ENCODE measurements at regions not wholly inside any gene's neighbourhood (a gene's known extent, or its start where the extent isn't known, plus 50 kb on each side); places are given as distances from the start of the nearest gene placed in this dataset.

GRCh38 chr7:117944886-117945285 is 71.6 kb upstream of the CTTNBP2 start:
- Mint-ChIP-seq H3K27me3 (ENCODE audit: insufficient read depth) (no peaks in the 10 kb centered on the region), H3K4me3 (no peak overlapping the region), H3K36me3 (ENCODE audit: low read depth) (no peaks in the 10 kb centered on the region), H3K27ac (no peak overlapping the region), H3K4me1 (no peaks in the 10 kb centered on the region), H3K9me3 (no peaks in the 10 kb centered on the region)
- TF ChIP-seq CTCF (conservative IDR thresholded peaks at IDR 0.05), result no peak
- Histone ChIP-seq H3K36me3 (ENCODE audit: control insufficient read depth, insufficient read depth, low read length) (no peaks in the 10 kb centered on the region), H3K9ac (ENCODE audit: extremely low read depth, low read length, poor library complexity, severe bottlenecking) (no peak overlapping the region), H3K4me3 (ENCODE audit: low read length) (no peak overlapping the region), H3K27ac (ENCODE audit: low read depth, low read length) (no peak overlapping the region), H3K4me1 (ENCODE audit: control insufficient read depth, insufficient read depth, low read length) (no peaks in the 10 kb centered on the region), H3K9me3 (ENCODE audit: control insufficient read depth, low read length) (no peaks in the 10 kb centered on the region), H3K27me3 (ENCODE audit: control insufficient read depth, insufficient read depth, low read length, poor library complexity, severe bottlenecking) (no peaks in the 10 kb centered on the region)
- 85 to 100% methylated on average over 1 of the region's 1 CpG for WGBS, 2 experiments (ENCODE audit: insufficient coverage in 1 of 2, insufficient read length in 1 of 2)
- no peak for DNase-seq

- no peaks in the 10 kb centered on the region for H3K9me3 ChIP-seq (ENCODE audit: control insufficient read depth, low read length)
- no peak overlapping the region for H3K27ac Mint-ChIP-seq
- peak; percentile 66 for DNase-seq
- no peaks in the 10 kb centered on the region for H3K27me3 ChIP-seq (ENCODE audit: control insufficient read depth, insufficient read depth, low read length, poor library complexity, severe bottlenecking)
- no peak overlapping the region for H3K4me3 Mint-ChIP-seq
- no peaks in the 10 kb centered on the region for H3K4me1 Mint-ChIP-seq
- no peak overlapping the region for H3K27ac ChIP-seq (ENCODE audit: low read depth, low read length)
- no peaks in the 10 kb centered on the region for H3K9me3 Mint-ChIP-seq
- no peak overlapping the region for H3K9ac ChIP-seq (ENCODE audit: extremely low read depth, low read length, poor library complexity, severe bottlenecking)
- H3K27me3 Mint-ChIP-seq (ENCODE audit: insufficient read depth), result no peaks in the 10 kb centered on the region
- H3K36me3 ChIP-seq (ENCODE audit: control insufficient read depth, insufficient read depth, low read length), result no peaks in the 10 kb centered on the region
- 79 to 82% methylated on average over 1 to 2 of the region's 2 CpGs for WGBS, 2 experiments (ENCODE audit: insufficient coverage in 1 of 2, insufficient read length in 1 of 2)
- H3K4me3 ChIP-seq (ENCODE audit: low read length), result no peak overlapping the region
- H3K4me1 ChIP-seq (ENCODE audit: control insufficient read depth, insufficient read depth, low read length), result no peaks in the 10 kb centered on the region
- H3K36me3 Mint-ChIP-seq (ENCODE audit: low read depth), result no peaks in the 10 kb centered on the region
- TF ChIP-seq CTCF (conservative IDR thresholded peaks at IDR 0.05), result no peak
Observed at GRCh38 chr7:117946151-117946633, 73.0 kb upstream of the CTTNBP2 start.

- TF ChIP-seq CTCF (conservative IDR thresholded peaks at IDR 0.05), result peak; percentile 58
- Mint-ChIP-seq H3K4me1 (no peaks in the 10 kb centered on the region), H3K27ac (no peak overlapping the region), H3K9me3 (no peaks in the 10 kb centered on the region), H3K27me3 (ENCODE audit: insufficient read depth) (no peaks in the 10 kb centered on the region), H3K4me3 (no peak overlapping the region), H3K36me3 (ENCODE audit: low read depth) (no peaks in the 10 kb centered on the region)
- no peaks in the 10 kb centered on the region for H3K27me3 ChIP-seq (ENCODE audit: control insufficient read depth, insufficient read depth, low read length, poor library complexity, severe bottlenecking)
- DNase-seq, result no peak
- no peak overlapping the region for H3K9ac ChIP-seq (ENCODE audit: extremely low read depth, low read length, poor library complexity, severe bottlenecking)
- H3K9me3 ChIP-seq (ENCODE audit: control insufficient read depth, low read length), result no peaks in the 10 kb centered on the region
- H3K4me3 ChIP-seq (ENCODE audit: low read length), result no peak overlapping the region
- WGBS, 2 experiments (ENCODE audit: insufficient coverage in 1 of 2, insufficient read length in 1 of 2), result 89 to 100% methylated on average over 1 of the region's 1 CpG
- no peaks in the 10 kb centered on the region for H3K36me3 ChIP-seq (ENCODE audit: control insufficient read depth, insufficient read depth, low read length)
- H3K4me1 ChIP-seq (ENCODE audit: control insufficient read depth, insufficient read depth, low read length), result no peaks in the 10 kb centered on the region
- H3K27ac ChIP-seq (ENCODE audit: low read depth, low read length), result no peak overlapping the region
Observed at GRCh38 chr7:117949232-117949631, 76.0 kb upstream of the CTTNBP2 start.
